ENCODE measurements at regions not wholly inside any gene's neighbourhood (a gene's known extent, or its start where the extent isn't known, plus 50 kb on each side); places are given as distances from the start of the nearest gene placed in this dataset.

- no peak for TF ChIP-seq CTCF (IDR thresholded peaks at IDR 0.05)
- TF ChIP-seq POLR2A (IDR thresholded peaks at IDR 0.05), result no peak
- TF ChIP-seq POLR2AphosphoS5 (IDR thresholded peaks at IDR 0.05), result no peak
Measured at GRCh38 chr6:140566781-140567277, 1192.4 kb upstream of the CITED2 start.
